ENCODE measurements at regions not wholly inside any gene's neighbourhood (a gene's known extent, or its start where the extent isn't known, plus 50 kb on each side); places are given as distances from the start of the nearest gene placed in this dataset.

- no peaks in the 10 kb centered on the region for H3K27me3 ChIP-seq
- H3K9me3 ChIP-seq = no peaks in the 10 kb centered on the region
- H3K4me3 ChIP-seq = no peak overlapping the region
- TF ChIP-seq POLR2AphosphoS5 (IDR thresholded peaks at IDR 0.05) (no peak), CTCF (IDR thresholded peaks at IDR 0.05) (no peak), POLR2A (IDR thresholded peaks at IDR 0.05) (no peak), EP300 (IDR thresholded peaks at IDR 0.05) (no peak)
- ATAC-seq = no peak
- no peaks in the 10 kb centered on the region for H3K4me1 ChIP-seq
- WGBS, 2 donors (ENCODE audit: low coverage in 1 of 2) = 80 to 87% methylated on average over 2 to 3 of the region's 3 CpGs
- no peak overlapping the region for H3K27ac ChIP-seq
- H3K36me3 ChIP-seq = no peaks in the 10 kb centered on the region
Observed at GRCh38 chr4:45770958-45771357, 352.9 kb downstream of the GABRG1 start.

GRCh38 chr4:45765521-45765920, 358.3 kb downstream of the GABRG1 start:
- TF ChIP-seq EP300 (IDR thresholded peaks at IDR 0.05) (no peak), POLR2A (IDR thresholded peaks at IDR 0.05) (no peak), POLR2AphosphoS5 (IDR thresholded peaks at IDR 0.05) (no peak), CTCF (IDR thresholded peaks at IDR 0.05) (no peak)
- no peaks in the 10 kb centered on the region for H3K4me1 ChIP-seq
- H3K27me3 ChIP-seq = no peaks in the 10 kb centered on the region
- H3K27ac ChIP-seq = no peak overlapping the region
- no peaks in the 10 kb centered on the region for H3K9me3 ChIP-seq
- H3K4me3 ChIP-seq = no peak overlapping the region
- no peaks in the 10 kb centered on the region for H3K36me3 ChIP-seq
- no peak for ATAC-seq
- 50 to 56% methylated on average over 1 of the region's 1 CpG for WGBS, 2 donors (ENCODE audit: low coverage in 1 of 2)

- TF ChIP-seq POLR2AphosphoS5 (IDR thresholded peaks at IDR 0.05) (no peak), CTCF (IDR thresholded peaks at IDR 0.05) (no peak), EP300 (IDR thresholded peaks at IDR 0.05) (no peak), POLR2A (IDR thresholded peaks at IDR 0.05) (no peak)
- no peaks in the 10 kb centered on the region for H3K9me3 ChIP-seq
- H3K4me3 ChIP-seq = no peak overlapping the region
- peaks cover 0 to 7% (median 0%) of the 10 kb centered on the region in 3 donors for H3K4me1 ChIP-seq
- H3K36me3 ChIP-seq = no peaks in the 10 kb centered on the region
- WGBS, 2 donors (ENCODE audit: low coverage in 1 of 2) = 28 to 42% methylated on average over 3 to 4 of the region's 4 CpGs
- H3K27me3 ChIP-seq = no peaks in the 10 kb centered on the region
- H3K27ac ChIP-seq = no peak overlapping the region
- ATAC-seq = no peak
Observed at GRCh38 chr4:45751877-45752530, 371.9 kb downstream of the GABRG1 start.

DNA sequence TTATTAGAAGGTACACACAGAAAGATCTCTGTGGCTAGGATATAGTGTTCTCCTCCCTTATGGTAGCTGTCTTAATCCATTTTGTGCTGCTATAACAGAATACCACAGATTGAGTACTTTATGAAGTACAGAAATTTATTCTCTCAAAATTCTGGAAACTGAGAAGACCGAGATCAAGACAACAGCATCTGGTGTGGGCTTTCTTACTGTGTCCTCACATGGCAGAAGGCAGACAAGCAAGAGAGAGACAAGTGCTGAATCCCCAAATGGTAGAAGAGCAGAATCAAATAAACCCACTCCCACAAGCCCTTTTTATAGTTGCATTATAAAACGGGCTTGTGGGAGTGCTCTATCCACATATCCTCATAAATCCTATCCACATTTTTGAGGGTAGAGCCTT, 373.1 kb downstream of the GABRG1 start:
- no peak for ATAC-seq
- WGBS, 2 donors (ENCODE audit: low coverage in 1 of 2) = 60 to 68% methylated on average over 2 of the region's 2 CpGs
- TF ChIP-seq POLR2AphosphoS5 (IDR thresholded peaks at IDR 0.05) (no peak), CTCF (IDR thresholded peaks at IDR 0.05) (no peak), POLR2A (IDR thresholded peaks at IDR 0.05) (no peak), EP300 (IDR thresholded peaks at IDR 0.05) (no peak)
- no peaks in the 10 kb centered on the region for H3K36me3 ChIP-seq
- no peak overlapping the region for H3K4me3 ChIP-seq
- no peak overlapping the region for H3K27ac ChIP-seq
- H3K27me3 ChIP-seq = no peaks in the 10 kb centered on the region
- H3K9me3 ChIP-seq = no peaks in the 10 kb centered on the region
- peaks cover 0 to 7% (median 0%) of the 10 kb centered on the region in 3 donors for H3K4me1 ChIP-seq

DNA sequence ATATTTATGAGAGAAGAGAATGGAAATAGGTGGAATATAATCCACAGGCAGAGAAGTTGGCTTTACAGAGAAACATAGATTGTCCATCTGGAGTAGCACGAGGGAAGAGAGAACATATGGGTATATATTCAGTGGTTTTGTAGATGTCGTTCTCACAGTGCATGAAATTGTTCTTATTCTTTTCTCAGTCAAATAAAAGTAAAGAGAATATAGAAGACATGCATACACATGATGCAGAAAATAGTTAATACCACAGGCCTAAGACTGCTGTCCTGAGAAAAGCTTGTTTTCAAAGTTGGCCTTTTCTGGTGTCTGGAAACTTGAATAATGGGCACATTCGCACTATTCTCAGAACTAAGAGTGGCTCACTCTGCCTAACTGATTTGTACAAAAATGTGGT, 378.1 kb downstream of the GABRG1 start:
- Histone ChIP-seq H3K4me3 (no peak overlapping the region), H3K4me1 (no peaks in the 10 kb centered on the region), H3K27ac (no peak overlapping the region), H3K27me3 (no peaks in the 10 kb centered on the region), H3K9me3 (peaks cover 0 to 17% (median 0%) of the 10 kb centered on the region in 3 donors), H3K36me3 (no peaks in the 10 kb centered on the region)
- TF ChIP-seq EP300 (IDR thresholded peaks at IDR 0.05) = no peak
- TF ChIP-seq POLR2AphosphoS5 (IDR thresholded peaks at IDR 0.05) = no peak
- TF ChIP-seq CTCF (IDR thresholded peaks at IDR 0.05) = no peak
- TF ChIP-seq POLR2A (IDR thresholded peaks at IDR 0.05) = no peak
- WGBS, 2 donors (ENCODE audit: low coverage in 1 of 2) = 96 to 100% methylated on average over 3 of the region's 3 CpGs
- ATAC-seq = no peak
